IPS-20b (cell line): ENCODE measurements at regions not wholly inside any gene's neighbourhood (a gene's known extent, or its start where the extent isn't known, plus 50 kb on each side); places are given as distances from the start of the nearest gene placed in this dataset.

Experiments used
- H3K27ac ChIP-seq: one replicate; pipeline ENCODE4 v1.5.1; 2013; ENCODE audit warnings: low read length
- H3K27me3 ChIP-seq: 2 replicates; pipeline ENCODE4 v1.6.1; 2013; ENCODE audit warnings: mild to moderate bottlenecking, low read length, inconsistent platforms; ENCODE audit not compliant: insufficient read depth
- H3K36me3 ChIP-seq: 2 replicates; pipeline ENCODE4 v1.6.1; 2013; ENCODE audit warnings: low read depth, mild to moderate bottlenecking, inconsistent platforms, low read length, moderate library complexity; ENCODE audit not compliant: insufficient read depth
- H3K4me1 ChIP-seq: 2 replicates; pipeline ENCODE4 v1.6.1; 2013; ENCODE audit warnings: mild to moderate bottlenecking, control low read depth, inconsistent platforms, low read length, moderate library complexity; ENCODE audit not compliant: insufficient read depth
- H3K4me3 ChIP-seq: 2 replicates; pipeline ENCODE4 v1.5.1; 2013; ENCODE audit warnings: mild to moderate bottlenecking, low read length, inconsistent platforms
- H3K9ac ChIP-seq: 2 replicates; pipeline ENCODE4 v1.6.1; 2013; ENCODE audit warnings: low read depth, mild to moderate bottlenecking, inconsistent platforms, low read length, moderate library complexity
- H3K9me3 ChIP-seq: 2 replicates; pipeline ENCODE4 v1.6.1; 2013; ENCODE audit warnings: mild to moderate bottlenecking, low read depth, low read length, inconsistent platforms; ENCODE audit not compliant: insufficient read depth

DNA sequence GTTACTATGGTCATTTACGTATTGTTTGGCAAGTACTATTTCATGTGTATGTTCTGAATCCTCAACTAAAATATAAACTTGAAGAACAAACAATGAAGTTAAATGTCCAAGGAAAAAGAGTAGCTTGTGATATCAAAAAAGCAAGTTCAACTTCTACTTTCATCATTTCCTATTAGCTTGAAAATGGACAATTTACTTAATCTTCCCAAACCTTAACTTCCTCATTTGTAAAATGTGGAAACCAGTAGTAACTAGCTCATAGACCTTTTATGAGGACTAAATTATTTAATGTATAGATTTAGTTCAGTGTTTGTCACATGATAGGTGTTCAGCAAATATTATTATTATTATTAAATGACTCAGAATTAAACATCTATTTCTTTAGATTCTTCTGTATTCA is 276.8 kb upstream of the TET2 start:
- H3K9me3 ChIP-seq, result no peaks in the 10 kb centered on the region
- H3K27ac ChIP-seq, result no peak overlapping the region
- no peak overlapping the region for H3K9ac ChIP-seq
- H3K27me3 ChIP-seq, result no peaks in the 10 kb centered on the region
- no peak overlapping the region for H3K4me3 ChIP-seq
- no peaks in the 10 kb centered on the region for H3K4me1 ChIP-seq
- no peaks in the 10 kb centered on the region for H3K36me3 ChIP-seq

DNA sequence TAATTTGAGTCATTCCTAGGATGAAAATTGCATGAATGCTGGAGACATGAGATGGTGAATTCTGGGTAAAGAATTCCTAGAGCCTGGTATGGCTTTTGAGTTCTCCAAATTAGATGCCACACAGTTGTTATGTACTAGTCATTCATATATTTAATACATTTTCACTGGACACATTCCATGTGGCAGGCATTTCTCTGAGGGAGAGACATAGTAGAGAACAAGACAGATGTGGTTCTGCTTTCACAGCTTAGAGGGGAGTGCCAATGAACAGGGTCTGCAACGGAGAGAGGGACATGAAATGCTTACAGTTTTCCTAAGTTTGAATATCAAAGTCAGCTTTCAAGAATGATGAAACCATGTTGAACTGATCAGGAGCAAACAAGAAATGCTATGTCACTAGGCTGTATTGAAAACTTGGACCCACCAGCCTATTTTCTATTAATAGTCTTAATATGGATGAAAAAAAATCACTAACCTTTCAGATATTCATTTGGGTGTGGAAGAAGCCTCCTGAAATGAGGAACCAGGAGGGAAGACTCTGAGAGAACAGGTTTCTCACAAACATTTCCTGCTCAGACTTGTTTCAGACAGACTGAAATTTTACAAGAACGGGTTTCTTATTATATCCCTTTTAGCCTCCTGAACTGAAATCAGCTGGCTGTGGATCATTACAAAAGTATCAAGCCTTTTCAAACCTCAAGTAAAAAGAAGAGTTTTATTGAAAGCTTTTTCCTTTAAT is 276.0 kb upstream of the TET2 start:
- Histone ChIP-seq H3K36me3 (no peaks in the 10 kb centered on the region), H3K4me1 (no peaks in the 10 kb centered on the region), H3K27me3 (no peaks in the 10 kb centered on the region), H3K27ac (no peak overlapping the region), H3K4me3 (no peak overlapping the region), H3K9me3 (no peaks in the 10 kb centered on the region), H3K9ac (no peak overlapping the region)

DNA sequence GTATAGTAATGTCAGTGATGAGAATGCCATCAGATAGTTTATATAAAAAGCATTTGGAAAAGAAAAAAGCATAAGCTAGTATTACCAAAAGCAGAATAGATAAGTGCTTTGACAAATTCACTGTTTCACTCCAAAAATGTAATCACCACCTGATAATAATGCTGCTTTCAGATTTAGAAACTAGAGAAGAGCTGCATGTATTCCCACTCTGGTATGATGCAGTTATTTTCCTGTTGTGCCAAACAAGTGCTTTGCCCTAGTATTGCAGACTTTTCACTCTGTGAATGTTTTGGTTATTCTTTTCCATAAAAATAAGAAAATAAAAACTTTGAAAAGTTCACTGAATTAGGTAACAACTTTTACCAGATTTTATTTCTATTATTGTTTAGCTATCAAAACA is 267.7 kb upstream of the TET2 start:
- Histone ChIP-seq H3K27me3 (no peaks in the 10 kb centered on the region), H3K27ac (no peak overlapping the region), H3K4me1 (no peaks in the 10 kb centered on the region), H3K36me3 (no peaks in the 10 kb centered on the region), H3K4me3 (no peak overlapping the region), H3K9ac (no peak overlapping the region), H3K9me3 (no peaks in the 10 kb centered on the region)

DNA sequence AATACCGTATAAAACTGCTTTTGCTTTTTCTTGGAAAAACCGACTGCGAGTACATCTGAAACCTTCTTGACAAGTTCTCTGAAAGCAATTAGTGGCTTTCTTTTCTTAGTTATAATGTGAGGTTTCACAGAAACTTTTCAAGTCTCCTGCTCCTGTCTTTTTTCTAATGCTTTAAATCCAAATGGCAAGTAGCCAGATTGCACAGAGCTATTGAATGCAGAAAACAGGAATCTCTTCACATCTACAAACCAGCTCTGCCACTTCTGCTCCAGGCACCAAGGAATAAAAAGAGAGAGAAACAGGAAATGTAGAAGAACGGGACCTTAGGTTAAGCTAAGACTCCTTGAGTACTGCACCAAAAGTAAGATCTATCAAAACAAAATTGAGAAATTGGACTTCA is 267.3 kb upstream of the TET2 start:
- no peaks in the 10 kb centered on the region for H3K36me3 ChIP-seq
- no peaks in the 10 kb centered on the region for H3K4me1 ChIP-seq
- no peak overlapping the region for H3K27ac ChIP-seq
- no peak overlapping the region for H3K9ac ChIP-seq
- no peak overlapping the region for H3K4me3 ChIP-seq
- no peaks in the 10 kb centered on the region for H3K27me3 ChIP-seq
- H3K9me3 ChIP-seq, result no peaks in the 10 kb centered on the region

DNA sequence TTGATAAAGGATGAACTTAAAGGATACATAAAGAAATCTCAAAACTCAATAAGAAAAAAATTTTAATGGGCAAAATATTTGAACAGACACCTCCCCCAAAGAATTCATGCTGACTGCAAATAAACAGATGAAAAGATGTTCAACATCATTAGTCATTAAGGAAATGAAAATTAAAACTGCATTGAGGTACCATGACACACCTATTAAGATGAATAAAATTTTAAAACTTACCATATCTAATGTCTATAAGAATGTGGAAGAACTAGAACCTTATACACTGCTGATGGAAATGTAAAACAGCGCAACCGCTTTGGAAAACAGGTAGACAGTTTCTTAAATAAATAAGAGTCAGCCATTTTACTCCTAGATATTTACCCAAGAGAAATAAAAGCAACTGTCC is 266.8 kb upstream of the TET2 start:
- H3K36me3 ChIP-seq, result no peaks in the 10 kb centered on the region
- no peaks in the 10 kb centered on the region for H3K9me3 ChIP-seq
- H3K27me3 ChIP-seq, result no peaks in the 10 kb centered on the region
- H3K4me1 ChIP-seq, result no peaks in the 10 kb centered on the region
- no peak overlapping the region for H3K9ac ChIP-seq
- no peak overlapping the region for H3K4me3 ChIP-seq
- H3K27ac ChIP-seq, result no peak overlapping the region

DNA sequence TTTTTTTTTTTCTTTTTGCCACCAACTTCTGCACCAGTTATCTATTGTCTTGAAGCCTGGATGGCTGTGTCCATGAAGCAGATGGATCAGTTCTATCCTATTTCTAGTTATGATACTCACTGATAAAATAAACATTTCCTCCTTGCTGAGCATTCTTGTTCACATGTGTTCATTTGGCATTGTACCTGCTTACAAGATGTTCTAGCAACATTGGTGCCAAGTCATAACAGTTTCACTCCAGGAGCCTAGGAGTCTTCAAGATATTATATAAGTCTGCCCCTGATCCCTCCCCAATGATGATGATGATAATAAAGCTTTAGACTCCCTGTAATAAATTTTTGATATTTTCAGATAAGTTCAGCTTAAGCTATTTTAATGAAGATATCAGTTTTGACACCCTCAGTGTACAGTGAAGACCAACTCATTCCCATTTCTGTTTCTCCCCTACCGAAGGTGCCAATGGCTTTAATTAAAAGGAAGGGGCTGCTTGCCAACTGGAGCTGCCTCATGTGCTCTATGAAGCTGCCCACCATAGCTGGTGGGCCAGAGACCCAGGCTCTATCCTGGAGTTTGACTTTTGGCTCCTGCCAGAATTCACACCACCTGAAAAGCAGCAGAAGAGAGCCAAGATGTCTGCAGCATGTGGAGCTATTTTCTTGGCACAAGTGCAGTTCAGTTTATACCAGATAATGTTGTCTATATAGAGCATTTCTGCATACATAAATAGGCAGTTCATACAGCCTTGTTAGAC is 265.4 kb upstream of the TET2 start:
- Histone ChIP-seq H3K9me3 (no peaks in the 10 kb centered on the region), H3K27me3 (no peaks in the 10 kb centered on the region), H3K9ac (no peak overlapping the region), H3K27ac (no peak overlapping the region), H3K36me3 (no peaks in the 10 kb centered on the region), H3K4me1 (no peaks in the 10 kb centered on the region), H3K4me3 (no peak overlapping the region)

DNA sequence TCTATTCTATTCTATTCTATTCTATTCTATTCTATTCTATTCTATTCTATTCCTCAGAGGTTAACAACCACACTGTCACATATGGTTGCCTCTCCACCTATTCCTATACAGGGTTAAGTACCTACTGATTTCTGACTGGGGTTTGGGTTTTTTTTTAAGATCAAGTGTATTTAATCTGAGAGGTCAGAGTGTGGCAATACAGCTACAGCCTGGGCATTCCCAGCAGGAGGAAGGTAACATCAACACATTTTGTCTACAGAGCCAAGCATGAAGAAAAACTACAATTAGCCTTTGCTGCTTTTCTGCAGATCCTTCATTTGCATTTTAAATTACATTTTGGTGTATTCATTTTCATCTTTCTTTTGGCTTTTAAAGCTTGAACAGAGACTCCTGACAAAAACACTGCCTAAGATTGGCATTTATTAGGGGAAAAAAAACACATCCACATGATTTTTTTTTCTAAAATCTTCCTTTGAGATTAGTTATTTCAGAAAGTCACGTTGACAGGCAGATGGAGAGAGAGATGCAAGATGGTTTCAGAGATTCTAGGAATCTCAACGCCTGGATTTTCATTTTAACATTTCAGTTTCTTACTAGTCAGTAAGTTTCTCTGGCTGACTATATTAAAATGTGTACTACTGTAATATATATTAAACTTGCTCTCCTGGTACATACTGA is 255.9 kb upstream of the TET2 start:
- Histone ChIP-seq H3K9me3 (no peaks in the 10 kb centered on the region), H3K4me3 (no peak overlapping the region), H3K27ac (no peak overlapping the region), H3K4me1 (no peaks in the 10 kb centered on the region), H3K36me3 (no peaks in the 10 kb centered on the region), H3K9ac (no peak overlapping the region), H3K27me3 (peaks cover 7% of the 10 kb centered on the region; the same call in 1 of the 2 replicates)

DNA sequence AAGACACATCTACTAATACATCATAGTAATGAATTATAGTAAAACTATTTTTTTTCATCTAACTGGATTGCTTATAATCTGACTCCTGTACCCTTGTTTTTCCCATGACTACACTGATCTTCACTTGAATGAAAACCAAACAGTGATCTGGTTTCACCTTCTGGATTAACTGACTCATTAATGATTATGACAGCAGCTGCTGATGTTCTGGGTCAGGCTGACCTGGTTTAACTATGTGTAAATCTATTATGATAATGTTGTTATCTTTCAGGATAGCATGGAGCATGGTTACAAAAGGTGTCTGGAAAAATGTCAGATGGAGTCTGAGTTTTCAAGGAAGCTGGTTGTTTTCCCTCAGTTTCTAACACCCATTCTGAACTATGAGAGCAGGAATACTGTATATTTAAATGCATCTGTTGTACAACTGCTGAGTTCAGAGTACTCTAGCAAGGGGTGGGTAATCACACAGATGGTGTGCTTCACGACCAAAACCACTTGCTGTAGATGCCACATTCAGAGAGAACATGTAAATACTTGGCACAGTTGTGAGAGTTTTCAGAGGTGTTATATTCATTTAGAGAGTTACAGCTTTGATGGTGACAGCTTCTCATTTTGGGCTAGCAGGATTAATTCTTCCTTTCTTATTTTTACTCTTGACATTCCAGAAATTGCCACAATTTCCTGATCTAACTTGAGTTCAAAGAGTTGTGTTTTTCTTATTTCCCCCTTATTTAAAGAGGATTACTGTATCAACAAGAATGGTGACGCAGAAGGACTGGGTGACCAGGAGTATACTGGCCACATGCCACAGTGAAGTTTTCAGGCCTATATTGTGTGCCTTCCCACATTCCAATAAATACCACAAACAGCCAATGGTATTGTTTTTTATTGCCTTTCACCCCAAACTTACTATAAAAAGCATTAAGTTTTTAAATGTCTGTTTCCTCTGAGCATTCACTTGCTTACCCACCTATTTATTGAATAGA is 249.7 kb upstream of the TET2 start:
- no peaks in the 10 kb centered on the region for H3K36me3 ChIP-seq
- H3K4me3 ChIP-seq, result no peak overlapping the region
- no peak overlapping the region for H3K27ac ChIP-seq
- no peaks in the 10 kb centered on the region for H3K4me1 ChIP-seq
- H3K9ac ChIP-seq, result no peak overlapping the region
- H3K27me3 ChIP-seq, result no peaks in the 10 kb centered on the region; the same call in 1 of the 2 replicates
- no peaks in the 10 kb centered on the region for H3K9me3 ChIP-seq

DNA sequence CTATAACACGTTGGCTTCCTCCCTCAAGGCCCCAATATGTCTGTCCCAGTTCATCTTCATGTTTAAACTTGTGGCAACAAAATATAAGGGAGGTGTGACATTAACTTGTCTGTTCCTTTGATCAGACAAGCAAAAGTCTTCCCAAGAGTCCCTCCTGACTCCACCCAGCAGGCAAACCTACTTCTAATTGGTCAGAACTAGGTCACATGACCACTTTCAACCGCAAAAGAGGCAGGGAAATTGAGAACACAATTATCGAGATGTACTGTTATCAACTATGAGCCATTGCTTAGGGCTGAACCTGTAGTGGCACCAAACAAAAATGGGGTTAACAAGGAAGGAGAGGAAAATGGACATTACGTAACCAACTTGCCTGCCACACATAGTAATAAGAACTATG is 246.8 kb upstream of the TET2 start:
- no peak overlapping the region for H3K4me3 ChIP-seq
- H3K9me3 ChIP-seq, result no peaks in the 10 kb centered on the region
- H3K9ac ChIP-seq, result no peak overlapping the region
- peaks cover 16% of the 10 kb centered on the region for H3K27me3 ChIP-seq
- no peaks in the 10 kb centered on the region for H3K36me3 ChIP-seq
- no peak overlapping the region for H3K27ac ChIP-seq
- H3K4me1 ChIP-seq, result no peaks in the 10 kb centered on the region

DNA sequence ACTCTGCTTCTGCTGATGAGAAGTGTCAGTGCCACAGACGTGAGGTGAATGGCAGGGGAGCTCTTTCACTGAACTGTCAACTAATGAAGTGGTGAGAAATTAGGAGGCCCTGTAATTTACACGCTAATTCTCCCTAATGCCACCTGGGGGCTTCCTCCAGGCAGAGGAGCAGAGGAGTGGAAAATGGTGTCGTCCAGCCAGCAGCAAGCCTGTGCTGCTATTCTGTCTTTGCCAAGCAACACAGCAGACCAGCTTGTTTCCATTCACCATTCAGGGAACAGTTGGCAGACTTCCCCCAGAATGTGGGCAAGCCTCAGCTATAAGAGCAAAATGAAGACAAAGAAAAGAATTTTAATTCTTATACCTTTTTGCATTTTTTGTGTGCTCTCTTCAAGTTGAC is 245.2 kb upstream of the TET2 start:
- Histone ChIP-seq H3K4me3 (no peak overlapping the region), H3K4me1 (no peaks in the 10 kb centered on the region), H3K9me3 (no peaks in the 10 kb centered on the region), H3K27ac (no peak overlapping the region), H3K9ac (no peak overlapping the region), H3K27me3 (peaks cover 32% of the 10 kb centered on the region), H3K36me3 (no peaks in the 10 kb centered on the region)

DNA sequence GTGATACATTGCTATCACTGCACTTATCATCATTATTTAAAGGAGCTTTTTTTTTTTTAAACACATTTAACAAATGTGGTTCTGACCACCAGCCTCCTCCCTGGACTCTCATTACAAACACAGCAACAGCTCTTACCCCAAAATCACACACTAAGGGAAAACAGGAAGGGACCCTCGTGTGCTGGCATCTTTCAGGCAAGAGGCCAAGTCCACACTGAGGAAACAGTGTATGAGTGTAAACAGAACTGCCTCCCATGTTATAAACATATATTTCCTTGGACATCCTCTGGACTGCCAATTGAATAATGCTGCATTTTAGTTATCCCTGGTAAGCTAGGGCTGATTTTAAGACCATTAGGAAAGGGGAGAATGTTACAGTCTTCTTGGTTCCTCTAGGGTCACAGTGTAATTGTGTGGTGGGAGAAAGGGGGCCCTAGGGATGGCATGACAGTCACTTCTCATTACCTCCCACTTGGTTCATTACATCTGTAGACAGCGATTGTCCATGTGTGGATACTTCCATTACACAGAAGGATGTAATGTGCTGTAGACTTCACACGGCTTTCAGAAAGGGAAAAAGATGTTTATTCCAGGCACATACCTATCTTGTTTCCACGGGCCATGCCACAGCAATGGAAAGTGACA is 244.6 kb upstream of the TET2 start:
- H3K4me1 ChIP-seq, result no peaks in the 10 kb centered on the region

More for the DNA sequence above, 244.6 kb upstream of the TET2 start:
- Histone ChIP-seq H3K27me3 (peaks cover 39% of the 10 kb centered on the region), H3K36me3 (no peaks in the 10 kb centered on the region), H3K27ac (no peak overlapping the region), H3K9ac (no peak overlapping the region), H3K4me3 (no peak overlapping the region), H3K9me3 (no peaks in the 10 kb centered on the region)
